GM21786 (cell line): ENCODE measurements at regions not wholly inside any gene's neighbourhood (a gene's known extent, or its start where the extent isn't known, plus 50 kb on each side); places are given as distances from the start of the nearest gene placed in this dataset.

ENCODE experiments used
- ATAC-seq: cut with Tn5 transposase; IDR thresholded peaks from one replicate; pipeline ENCODE4 v1.9.1; 2021; ENCODE audit not compliant: unreplicated experiment

- ATAC-seq, result no peak
Observed at GRCh38 chr3:188057124-188057523, 96.8 kb upstream of the LPP start.

- ATAC-seq, result no peak
Observed at GRCh38 chr3:188058569-188059184, 95.3 kb upstream of the LPP start.

DNA sequence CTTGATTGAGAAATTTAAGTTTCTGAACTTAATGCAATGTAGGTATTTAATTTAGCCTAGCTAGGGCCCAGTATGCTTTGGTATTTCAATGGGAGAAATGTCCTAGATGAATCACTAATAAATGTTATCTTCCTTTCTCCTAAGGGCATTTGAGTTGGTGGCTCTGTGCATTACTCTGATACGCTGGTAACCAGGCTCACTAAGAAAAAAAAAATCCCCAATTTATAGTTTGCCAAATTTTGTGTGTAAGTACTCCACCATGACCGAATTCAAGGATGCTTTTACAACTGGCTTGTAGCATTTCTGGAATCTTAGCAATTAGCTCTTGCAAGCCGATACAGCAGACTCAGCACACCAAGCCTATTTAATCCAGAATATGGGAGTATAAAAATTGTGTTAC is 94.6 kb upstream of the LPP start:
- no peak for ATAC-seq

DNA sequence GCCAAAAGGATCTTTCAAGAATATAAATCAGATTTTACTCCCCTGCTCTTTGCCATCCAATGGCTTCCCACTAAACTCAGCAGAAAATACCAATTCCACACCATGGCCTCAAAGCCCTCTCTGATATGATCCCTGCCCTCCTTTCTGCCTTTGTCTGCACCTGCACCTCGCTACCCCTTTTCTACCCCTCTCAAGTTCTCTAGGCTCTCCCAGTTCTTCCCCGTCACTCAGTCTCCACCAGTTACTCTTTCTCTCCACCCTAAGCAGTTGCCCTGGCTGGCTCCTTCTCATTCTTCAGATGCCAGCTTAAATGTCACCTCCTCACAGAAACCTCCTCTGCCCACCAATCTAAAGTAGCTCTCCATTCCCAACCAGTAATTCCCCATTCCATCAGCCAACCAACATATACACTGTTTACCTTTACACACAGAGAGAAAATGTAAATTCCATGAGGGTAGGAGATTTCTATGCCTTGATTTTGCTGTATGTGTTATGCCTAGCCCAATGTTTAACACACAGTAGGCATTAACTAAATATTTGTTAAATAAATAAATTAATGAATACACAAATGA is 93.6 kb upstream of the LPP start:
- no peak for ATAC-seq

DNA sequence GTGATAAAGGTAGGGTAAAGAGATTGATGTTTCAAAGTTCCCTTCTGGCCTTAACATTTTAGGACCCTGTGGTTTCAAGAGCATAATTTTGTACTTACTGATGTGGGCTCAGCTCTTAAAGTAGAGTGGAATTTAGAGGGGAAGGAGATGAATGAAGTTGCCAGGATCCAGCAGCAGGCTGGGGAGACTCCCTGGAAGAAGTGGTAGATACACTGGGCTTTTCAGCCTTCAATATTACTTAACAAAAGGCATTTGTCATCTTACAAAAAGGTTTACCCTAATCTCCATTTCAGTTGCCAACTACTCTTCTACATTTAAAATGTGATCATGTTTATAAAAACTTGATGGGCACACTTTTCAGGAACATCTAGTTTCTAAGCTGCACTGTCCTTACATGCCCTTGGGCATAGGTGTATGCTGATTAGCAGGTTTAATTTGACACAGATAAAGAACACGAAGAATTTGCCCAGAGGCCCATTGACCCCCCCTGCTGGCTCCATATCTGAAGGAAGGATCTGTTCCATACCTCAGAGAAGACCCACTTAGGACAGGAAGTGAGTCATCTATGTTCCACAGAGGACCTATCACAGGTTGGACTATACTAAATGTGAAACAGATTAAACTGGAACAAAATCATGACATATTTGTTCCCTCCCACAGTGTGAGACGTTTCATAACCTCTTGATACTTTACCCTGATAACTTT is 93.0 kb upstream of the LPP start:
- ATAC-seq, result no peak

- no peak for ATAC-seq
Observed at GRCh38 chr3:188062216-188062615, 91.7 kb upstream of the LPP start.

- no peak for ATAC-seq
Observed at GRCh38 chr3:188064831-188065493, 89.0 kb upstream of the LPP start.

DNA sequence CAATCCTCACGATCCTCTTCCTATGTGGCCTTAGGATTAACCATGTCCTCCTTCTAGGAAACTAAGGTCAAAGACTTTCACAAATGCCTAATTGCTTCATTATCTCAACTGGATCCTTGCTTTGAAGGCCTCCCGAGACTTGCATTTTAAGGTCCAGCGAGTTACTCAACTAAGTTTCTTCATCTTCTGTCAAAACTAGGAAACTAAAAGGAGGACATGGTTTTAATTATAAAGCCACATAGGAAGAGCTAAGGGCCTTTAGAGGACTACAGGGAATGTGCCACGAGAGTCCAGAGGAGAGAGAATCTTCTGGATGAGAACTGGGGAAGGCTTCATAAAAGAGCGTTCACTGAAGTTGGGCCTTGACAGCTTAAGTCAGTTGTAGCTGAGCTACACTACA is 87.8 kb upstream of the LPP start:
- ATAC-seq, result no peak

DNA sequence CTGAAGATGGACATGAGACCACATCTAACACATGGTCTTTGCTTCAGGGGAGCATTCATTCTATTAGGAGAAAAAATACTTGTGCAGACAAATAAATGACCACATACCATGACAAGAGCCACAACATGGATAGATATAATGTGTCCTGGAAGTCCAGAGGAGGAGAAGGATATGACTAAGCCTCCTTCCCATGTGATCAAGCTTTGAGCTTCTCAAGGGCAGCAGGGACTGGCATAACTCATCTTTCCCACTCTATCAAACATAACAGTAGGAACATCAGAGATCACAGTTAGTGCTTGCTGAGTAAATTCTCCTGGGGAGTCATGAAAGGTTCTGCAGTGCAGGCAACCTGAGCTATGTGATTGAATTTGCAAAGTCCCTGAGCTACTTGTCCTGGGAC is 86.0 kb upstream of the LPP start:
- ATAC-seq, result no peak

DNA sequence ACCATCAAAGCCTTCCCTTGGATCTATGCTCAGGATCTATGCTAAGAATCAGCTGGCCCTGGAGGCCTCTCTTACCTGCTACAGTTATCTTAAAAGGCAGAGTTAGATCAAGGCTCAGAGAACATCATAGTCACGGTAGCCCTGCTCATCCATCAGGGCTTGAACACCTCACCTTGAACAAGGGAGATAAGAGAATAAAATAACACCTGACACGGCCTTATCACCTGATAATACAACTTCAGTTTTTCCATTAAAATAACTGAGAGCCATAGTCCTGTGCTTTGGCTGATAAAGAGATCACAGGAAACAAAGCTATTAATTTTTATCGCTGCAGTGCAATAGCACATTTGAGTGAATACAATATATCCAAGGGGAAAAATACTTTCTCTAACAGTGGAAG is 85.6 kb upstream of the LPP start:
- no peak for ATAC-seq

DNA sequence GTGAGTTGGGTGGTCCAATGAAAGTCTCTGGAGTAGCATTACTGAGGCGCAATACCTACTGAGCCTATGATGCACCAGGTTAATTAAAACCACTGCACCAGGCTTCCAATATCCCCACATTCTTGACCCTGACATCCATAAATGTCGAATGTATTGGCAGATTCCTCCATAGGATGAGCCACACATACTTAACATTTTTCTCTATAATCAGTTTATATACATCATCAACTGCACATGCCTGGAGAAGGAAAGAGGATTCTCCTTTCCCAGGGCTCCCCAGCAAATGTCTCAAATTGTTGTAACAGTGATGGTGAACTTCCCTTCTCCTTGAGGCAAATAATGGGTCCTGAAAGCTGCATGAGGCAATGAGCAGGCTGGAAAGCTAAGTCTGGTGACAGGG is 82.3 kb upstream of the LPP start:
- no peak for ATAC-seq

GRCh38 chr3:188076176-188076575 is 77.8 kb upstream of the LPP start:
- no peak for ATAC-seq

- no peak for ATAC-seq
Observed at GRCh38 chr3:188077160-188077799, 76.7 kb upstream of the LPP start.

DNA sequence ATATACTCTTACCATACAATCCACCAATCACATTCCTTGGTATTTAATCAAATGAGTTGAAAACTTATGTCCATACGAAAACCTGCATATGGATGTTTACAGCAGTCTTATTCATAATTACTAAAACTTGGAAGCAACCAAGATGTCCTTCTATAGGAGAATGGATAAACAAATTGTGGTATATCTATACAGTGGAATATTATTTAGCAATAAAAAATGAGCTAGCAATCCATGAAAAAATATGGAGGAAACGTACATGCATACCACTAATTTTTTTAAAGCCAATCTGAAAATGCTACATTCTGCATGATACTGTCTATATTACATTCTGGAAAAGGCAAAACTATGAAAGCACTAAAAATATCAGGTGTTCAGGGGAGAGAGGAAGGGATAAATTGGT is 73.9 kb upstream of the LPP start:
- no peak for ATAC-seq

DNA sequence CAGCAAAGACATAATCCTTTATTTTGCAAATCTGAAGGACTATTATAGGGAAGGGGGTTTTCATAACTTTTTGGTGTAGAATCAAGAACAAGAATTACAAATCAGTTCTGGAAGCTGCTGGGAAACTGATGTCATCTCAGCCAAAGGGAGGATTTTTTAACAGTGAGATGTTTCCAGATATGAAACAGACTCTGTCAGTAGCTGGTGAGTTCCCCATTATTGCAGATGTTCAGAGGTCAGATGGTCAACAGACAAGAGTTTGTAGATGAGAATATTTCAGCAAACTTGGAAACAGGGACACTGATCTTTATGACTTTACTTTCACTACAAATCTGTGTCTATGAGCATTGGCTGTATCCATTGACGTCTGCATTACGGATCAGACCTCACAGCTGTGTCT is 71.9 kb upstream of the LPP start:
- no peak for ATAC-seq

- no peak for ATAC-seq
Observed at GRCh38 chr3:188082450-188082849, 71.5 kb upstream of the LPP start.

DNA sequence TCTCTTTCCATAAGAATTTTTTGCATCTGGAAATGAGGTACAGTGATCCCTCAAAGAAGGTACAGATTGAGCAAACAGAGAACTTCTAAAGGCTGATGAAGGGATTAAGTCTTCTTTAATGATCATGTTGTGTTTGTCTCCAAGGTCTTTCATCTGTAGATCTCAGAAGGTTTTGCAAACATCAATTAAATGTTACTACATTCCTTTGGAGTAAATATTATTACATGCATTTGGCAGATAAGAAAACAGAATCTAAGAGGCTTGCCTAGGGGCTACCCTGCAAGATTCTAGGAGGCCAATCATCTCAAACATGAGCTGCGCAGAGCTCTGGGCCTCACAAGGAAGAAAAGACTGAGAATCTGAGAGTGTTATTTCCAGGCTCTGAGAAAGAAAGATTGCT is 70.9 kb upstream of the LPP start:
- no peak for ATAC-seq

DNA sequence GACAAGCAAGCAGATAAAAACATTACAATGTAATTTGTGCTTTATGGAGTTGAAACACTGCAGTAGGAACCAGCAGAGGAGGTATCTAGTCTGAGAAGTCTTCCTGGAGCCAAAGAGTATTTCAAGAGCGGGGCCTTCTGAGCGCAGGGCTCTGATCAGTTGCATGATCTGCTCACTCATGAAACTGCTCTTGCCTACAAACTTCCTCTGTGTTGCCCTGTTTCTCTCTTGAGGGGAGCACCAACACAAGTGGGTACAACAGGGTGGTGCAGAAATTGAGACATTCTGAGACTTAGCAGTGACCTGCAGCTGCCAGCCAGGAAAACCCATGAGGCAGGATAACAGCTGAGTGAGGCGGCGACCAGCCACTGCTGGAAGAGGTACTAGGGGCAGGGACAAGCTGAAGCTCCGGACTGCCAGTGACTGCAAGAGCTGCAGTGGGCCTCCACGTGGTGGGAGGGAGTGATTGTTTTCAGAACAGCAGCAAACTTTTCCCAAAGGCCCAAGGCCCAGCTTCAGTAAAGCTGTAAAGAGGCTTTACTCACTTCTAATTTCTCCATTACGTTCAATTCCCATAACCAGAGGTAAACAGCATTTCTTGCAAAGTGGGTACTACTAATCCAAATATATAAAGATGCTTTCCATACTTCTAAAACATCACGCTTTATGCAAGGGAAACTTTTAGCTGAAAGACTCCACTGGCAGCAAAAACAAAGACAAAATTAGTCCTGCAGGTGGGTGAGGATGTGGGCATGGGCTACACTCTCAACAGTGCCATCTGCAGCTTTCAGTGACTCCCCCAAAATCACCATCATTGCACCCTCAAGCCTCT is 69.0 kb upstream of the LPP start:
- no peak for ATAC-seq

DNA sequence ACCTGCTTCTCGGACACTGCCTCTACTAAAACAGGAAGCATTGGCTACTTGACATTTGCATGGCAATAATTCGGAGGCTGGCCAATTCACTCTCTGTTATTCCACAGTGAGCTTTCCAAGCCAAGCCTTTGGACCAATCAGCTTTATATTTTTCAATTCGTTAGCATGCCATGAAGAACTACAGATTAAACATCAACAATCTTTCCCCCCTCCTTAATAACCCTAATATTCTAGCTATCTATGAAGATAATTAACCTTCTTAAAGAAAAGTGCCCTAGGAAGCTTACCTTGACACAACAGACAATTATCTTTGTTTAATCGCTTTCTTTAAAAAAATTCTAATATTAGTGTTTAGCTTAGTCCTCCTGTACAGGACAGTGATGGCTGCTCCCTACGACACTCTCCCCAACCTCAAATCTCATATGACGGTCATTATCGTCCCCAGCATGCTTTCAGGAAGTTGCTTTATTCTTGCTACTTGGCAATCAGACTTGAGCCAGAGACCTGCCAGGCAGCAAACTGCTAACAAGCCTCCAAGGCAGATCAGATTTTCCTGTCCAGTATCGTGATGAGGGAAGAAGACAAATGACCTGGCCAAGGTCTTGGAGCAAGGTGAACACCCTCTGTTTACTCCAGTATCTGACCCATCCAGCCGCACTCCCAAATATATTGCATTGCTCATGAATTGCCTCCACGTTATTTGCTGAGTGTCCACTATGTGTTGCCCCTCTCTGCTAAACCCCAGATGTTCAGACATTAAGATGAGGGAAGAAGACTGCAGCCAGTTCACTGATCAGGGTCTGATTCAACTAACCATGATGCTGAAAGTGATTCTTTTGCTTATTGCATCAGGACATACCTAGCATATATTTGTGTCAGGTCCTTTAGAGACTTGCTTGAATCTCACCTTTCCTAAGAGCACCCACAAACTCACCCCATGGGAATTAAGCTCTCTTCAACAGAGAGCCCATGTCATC is 68.1 kb upstream of the LPP start:
- no peak for ATAC-seq
